ENCODE measurements at regions not wholly inside any gene's neighbourhood (a gene's known extent, or its start where the extent isn't known, plus 50 kb on each side); places are given as distances from the start of the nearest gene placed in this dataset.
A peak's percentile ranks its signal among the peaks of the same experiment; 100 is the strongest.

GRCh38 chr3:72109327-72110259, 324.6 kb upstream of the PROK2 start:
- no peak for DNase-seq (ENCODE audit: low read depth)

DNA sequence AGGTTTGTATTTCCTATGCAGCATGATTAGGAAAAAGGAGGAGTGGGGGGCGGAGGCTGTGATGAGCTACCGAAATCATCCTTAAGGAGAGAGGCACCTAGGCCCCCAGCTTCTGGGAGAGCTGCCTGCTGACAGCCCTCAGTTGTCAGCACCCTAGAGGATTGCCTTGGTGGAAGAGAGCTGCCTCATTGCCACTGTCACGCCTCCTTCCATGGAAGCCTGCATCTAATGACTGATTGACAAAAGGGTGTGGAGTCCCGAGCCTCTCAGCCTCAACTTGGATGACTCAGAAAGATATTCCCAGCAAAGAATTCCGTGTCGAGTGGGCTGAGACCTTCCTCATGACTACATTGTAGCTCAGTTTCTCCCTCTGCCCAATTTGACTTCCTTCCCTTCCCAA, 320.4 kb upstream of the PROK2 start:
- no peak for DNase-seq (ENCODE audit: low read depth)

- no peak for DNase-seq (ENCODE audit: low read depth)
Measured at GRCh38 chr3:72102112-72102616, 317.2 kb upstream of the PROK2 start.

DNA sequence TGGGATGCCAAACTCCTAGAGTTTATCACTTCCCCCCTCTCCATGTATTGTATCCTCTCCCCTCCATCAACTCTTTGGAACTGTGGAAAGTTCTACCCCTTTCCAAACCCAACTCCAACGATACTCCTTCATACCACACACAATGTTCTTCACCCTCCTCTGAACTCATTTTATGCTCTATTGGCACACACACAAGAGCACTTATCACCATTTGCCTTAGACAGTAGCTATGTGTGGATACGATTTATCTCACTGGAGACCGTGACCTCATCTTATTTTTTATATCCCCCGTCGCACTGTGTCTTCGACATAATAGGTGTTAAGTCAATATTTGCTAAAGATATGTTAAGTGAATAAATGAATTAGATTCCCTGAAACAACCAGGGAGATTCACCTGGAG, 316.5 kb upstream of the PROK2 start:
- DNase-seq (ENCODE audit: low read depth): no peak

DNA sequence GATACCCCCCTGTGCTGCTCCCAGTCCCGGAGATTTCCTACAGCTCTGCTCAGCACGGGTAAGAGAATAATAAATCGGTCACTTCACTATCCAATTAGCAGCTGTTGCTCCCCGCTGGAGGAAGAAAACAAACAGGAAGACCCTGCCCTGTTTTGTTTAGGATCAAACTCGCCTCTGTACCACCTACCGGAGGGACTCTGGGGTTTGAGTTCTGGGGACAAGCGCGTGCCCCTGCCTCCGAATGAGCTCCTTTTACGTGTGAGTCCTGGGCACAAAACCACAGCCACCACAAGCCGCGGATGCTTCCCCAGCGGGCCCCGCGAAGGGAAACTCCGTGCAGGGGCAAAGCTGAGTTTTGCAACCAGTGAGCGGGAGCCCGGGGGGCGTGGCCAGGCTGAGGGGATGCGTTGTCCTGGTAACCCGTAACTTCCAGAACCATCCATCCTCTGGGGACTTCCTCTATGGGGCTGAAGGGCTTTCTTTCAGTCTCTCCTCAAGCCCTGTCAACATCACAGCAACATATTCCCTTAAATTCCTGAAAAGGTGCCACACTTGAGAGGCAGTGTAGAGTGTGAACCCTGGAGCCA, 315.7 kb upstream of the PROK2 start:
- DNase-seq (ENCODE audit: low read depth): peak; percentile 76

DNA sequence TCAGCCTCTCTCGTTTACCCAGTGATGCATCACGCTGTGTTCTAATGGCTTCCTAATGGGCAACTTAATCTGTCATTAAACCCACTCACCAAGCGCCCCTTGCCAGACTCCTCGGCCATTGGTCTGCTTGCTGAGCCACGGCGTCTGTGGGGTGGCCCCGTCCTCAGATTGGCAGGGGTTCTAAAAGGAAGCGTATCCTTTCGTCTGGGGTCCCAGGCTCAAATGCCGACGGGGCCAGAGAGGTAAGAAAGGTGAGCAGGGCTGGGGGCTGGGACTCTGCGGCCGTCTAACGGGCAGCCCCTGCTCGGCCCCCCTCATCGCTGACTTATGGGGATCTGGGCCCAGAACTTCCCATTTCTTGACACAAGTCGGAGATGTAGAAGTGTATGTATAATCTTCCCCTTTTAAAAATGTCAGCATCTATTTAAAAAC, 315.1 kb upstream of the PROK2 start:
- no peak for DNase-seq (ENCODE audit: low read depth)

DNA sequence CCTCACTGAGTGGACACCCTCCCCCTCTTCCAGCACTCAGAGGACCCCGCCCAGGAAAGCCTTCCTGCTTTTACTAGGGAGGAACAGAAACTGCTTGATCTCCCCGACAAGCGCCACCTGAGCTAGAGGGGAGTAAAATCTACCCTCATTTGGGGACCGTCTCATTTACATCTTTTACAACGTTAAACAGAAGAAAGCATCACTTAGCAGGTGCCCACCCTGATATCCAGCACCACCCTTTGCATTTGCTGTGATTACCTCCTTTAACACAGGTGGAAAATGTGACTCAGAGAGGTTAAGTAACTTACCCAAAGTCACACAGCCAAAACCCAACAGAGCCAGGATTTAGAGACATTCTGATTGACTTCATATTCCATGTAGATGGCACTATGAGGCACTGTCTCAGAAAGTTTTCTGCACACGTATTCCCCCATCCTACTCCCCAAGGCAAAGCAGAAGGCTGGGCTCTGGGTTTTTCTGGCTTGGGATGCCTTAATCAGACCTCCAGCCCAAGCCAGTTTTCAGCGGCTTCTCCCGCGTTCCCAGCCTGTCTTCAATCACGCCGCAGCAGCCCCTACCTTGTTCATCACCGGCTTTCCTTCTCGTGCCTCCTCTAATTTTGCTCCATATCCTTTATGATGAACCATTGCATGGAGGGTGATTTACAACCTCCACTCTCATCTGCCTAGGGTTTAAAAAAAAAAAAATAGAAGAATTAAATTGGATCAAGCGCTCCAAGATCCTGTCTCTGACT, 314.6 kb upstream of the PROK2 start:
- no peak for DNase-seq (ENCODE audit: low read depth)

GRCh38 chr3:72097053-72097452, 312.1 kb upstream of the PROK2 start:
- no peak for DNase-seq (ENCODE audit: low read depth)

DNA sequence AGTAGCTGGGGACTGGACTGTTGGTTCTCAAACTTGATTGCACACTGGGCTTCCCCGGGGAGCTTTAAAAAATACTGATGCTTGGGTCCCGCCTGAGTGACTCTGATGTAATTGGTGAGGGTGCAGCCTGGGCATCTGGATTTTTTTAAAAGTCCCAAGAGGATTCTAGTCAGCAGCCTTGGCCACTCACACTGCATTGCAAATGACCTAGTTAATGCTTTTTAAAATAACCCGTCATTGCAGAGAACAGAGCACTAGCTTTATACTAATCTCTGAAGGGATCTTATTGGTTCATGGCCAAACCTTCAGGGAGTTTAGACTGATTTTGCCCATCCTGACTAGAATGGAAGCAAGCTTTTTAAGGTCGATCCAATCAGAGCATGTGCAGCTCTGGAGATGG, 310.6 kb upstream of the PROK2 start:
- no peak for DNase-seq (ENCODE audit: low read depth)

DNA sequence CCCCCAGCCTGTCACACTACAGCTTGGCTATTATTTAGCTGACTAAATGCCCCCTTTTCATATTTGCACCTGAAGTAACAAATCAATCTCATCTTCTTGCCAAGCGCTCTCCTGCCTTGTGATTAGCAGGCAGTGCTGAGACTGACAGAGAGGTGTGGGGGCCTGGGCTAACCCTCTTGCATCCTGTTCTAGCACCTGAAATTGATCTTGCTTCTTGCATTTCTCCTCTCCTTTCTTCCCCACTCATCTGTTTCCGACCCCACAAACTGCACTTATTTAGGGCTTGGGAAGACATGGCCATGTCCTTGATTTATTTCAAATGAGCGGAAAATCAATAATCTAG, 309.0 kb upstream of the PROK2 start:
- DNase-seq (ENCODE audit: low read depth): no peak

- DNase-seq (ENCODE audit: low read depth): no peak
Measured at GRCh38 chr3:72093270-72093991, 308.5 kb upstream of the PROK2 start.

DNA sequence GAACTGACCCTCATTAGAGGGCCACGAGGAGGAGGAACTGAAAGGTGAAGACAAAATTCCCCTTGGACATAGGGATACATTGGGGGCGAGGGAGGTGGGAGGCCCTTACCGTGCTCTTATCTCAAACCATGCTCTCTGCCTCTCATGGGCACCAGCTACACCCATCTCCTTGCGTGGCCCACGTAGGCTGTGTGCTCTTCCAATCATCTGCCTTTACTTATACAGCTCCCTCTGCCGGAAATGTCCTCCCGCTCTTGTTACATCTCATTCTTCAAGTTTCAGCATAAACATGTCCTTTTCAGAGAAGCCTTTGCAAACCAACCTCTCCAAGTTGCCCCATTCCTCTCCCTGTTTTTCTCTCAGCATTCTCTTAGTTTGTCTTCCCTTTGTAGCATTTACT, 307.8 kb upstream of the PROK2 start:
- DNase-seq (ENCODE audit: low read depth): no peak

- DNase-seq (ENCODE audit: low read depth): no peak
Measured at GRCh38 chr3:72088486-72089025, 303.6 kb upstream of the PROK2 start.

DNA sequence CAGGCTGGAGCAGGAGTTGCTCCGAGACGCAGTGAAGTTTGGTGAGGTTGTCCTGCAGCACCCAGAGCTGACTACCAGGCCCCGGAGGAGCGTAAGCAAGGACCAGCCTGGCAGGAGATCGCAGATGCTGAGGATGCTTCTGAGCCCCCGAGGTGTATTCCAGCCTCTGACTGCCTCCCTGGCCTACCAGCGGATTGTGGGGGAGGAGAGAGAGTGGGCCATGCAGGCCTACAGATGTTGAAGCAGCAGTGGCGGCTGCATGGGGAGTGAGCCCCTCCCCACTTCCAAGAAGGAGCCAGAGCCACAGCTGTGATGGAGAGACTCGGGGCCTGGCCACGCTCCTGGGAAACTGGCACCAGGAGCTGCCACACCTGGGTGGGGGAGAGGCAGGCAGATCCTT, 302.5 kb upstream of the PROK2 start:
- DNase-seq (ENCODE audit: low read depth): no peak

GRCh38 chr3:72086743-72087087, 301.8 kb upstream of the PROK2 start:
- DNase-seq (ENCODE audit: low read depth): no peak

- no peak for DNase-seq (ENCODE audit: low read depth)
Measured at GRCh38 chr3:72086042-72086742, 301.2 kb upstream of the PROK2 start.

DNA sequence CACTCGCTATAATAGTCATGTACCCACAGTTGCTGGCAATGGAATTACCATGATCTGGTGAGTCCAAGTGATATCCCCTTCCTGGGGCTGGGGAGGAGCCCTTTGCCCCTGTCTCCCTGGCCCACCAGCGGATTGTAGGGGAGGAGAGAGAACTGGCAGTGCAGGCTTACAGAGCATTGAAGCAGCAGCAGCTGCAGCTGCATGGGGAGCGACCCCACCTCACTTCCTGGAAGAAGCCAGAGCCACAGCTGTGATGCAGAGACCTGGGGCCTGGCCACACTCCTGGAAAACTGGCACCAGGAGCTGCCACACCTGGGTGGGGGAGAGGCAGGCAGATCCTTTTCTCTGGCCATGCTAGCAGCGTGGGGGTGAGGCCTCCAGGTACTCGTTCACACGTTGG, 300.1 kb upstream of the PROK2 start:
- DNase-seq (ENCODE audit: low read depth): no peak

DNA sequence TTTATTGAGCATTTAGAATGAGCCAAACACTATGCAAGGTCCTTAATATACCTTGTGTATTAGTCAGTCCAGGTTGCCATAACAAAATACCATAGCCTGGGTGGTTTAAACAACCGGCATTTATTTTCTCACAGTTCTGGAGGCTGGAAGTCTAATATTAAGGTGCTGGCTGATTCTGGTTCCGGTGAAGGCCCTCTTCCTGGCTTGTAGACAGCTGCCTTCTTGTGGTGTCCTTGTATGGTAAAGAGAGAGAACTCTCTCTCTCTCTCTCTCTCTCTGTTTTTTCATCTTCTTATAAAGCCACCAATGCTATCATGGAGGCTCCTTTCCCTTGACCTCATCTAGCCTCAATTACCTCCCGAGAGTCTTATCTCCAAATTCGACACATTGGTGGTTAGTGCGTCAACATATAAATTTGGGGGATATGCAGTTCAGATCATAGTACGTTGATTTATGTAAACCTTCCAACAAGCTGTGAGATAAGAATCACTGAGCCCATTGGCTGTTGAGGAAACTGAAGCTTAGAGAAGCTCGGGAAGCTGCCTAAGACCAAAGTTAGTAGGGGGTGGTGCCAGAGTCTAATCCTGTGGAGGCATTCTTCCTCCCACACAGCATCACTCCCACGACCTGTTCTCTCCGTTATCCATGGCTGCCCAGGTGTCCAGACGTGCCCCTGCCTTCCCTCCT, 298.0 kb upstream of the PROK2 start:
- no peak for DNase-seq (ENCODE audit: low read depth)

DNA sequence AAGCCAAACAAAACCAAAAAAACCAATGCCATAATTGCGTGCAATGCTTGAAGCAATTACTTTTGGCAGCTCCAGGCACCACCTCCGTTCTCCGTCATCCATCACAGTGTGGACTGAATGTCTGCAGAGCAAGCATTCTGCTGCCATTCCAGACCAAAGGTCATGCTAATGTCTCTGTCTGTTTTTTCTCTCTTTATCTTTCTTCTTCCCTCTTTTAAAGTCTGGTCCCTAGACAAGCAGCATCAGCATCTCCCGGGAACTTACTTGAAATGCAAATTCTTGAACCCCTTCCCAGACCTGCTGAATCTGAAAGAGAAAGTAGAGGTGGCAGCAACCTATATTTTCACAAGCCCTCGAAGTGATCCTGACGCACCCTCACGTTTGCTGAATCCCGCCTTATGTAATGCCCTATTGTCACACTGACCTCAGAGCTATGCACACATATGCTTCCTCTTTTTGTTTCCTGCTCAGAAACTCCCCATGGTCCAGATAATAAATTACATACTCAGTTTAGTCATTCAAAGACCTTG, 297.3 kb upstream of the PROK2 start:
- DNase-seq (ENCODE audit: low read depth): no peak

GRCh38 chr3:72081471-72082185, 296.7 kb upstream of the PROK2 start:
- no peak for DNase-seq (ENCODE audit: low read depth)

Measured in stimulated activated CD4-positive, alpha-beta T cell treated with anti-CD3 and anti-CD28 coated beads, Interleukin-2, amount 100 ng/mL, for 4 hours (primary cell).